ENCODE measurements at regions not wholly inside any gene's neighbourhood (a gene's known extent, or its start where the extent isn't known, plus 50 kb on each side); places are given as distances from the start of the nearest gene placed in this dataset.

GRCh38 chr9:81289622-81290021 lies 399.7 kb downstream of the TLE1 start:
- ATAC-seq (no peak), DNase-seq (no peak)
- no peaks in the 10 kb centered on the region for H3K36me3 ChIP-seq (ENCODE audit: insufficient read depth in 1 of 2, low read depth in 1 of 2)
- H3K27ac ChIP-seq: no peak overlapping the region
- intact Hi-C loops (cut with DNase I): no loop called here
- H3K9me3 ChIP-seq: no peaks in the 10 kb centered on the region
- H3K4me3 ChIP-seq: no peak overlapping the region
- no peaks in the 10 kb centered on the region for H3K27me3 ChIP-seq (ENCODE audit: insufficient read depth in 3 of 3, low read length in 2 of 3)
- TF ChIP-seq CTCF (IDR thresholded peaks at IDR 0.05): no peak
- 90 to 100% (median 93%) methylated on average over 1 of the region's 1 CpG for WGBS, 3 donors
- no peaks in the 10 kb centered on the region for H3K4me1 ChIP-seq

GRCh38 chr9:81268048-81268447 lies 421.3 kb downstream of the TLE1 start:
- intact Hi-C loops (cut with DNase I): no loop called here

DNA sequence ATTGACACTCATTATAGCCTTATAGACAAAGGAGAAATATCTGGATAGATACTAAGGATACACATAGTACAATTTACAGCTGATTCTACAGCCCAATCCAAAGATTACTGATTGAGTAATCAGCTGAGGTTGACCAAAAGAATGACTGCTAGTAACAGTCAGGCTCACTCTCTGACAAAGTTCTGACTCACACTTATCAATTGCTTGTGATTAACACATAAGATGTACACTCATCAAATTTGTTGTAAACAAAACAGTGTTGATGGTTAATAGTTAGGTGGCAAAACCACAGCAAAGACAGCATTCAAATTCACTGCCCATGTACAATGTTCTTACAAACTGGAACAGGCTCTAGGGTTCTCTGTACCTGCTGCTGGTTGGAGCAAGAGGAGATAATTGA lies 422.7 kb downstream of the TLE1 start:
- ATAC-seq (no peak), DNase-seq (no peak)
- no peaks in the 10 kb centered on the region for H3K4me1 ChIP-seq
- TF ChIP-seq CTCF (IDR thresholded peaks at IDR 0.05): no peak
- H3K9me3 ChIP-seq: no peaks in the 10 kb centered on the region
- no peak overlapping the region for H3K27ac ChIP-seq
- peaks cover 0 to 2% (median 0%) of the 10 kb centered on the region in 3 donors for H3K27me3 ChIP-seq (ENCODE audit: insufficient read depth in 3 of 3, low read length in 2 of 3)
- intact Hi-C loops (cut with DNase I): no loop called here
- H3K4me3 ChIP-seq: no peak overlapping the region
- H3K36me3 ChIP-seq (ENCODE audit: insufficient read depth in 1 of 2, low read depth in 1 of 2): no peaks in the 10 kb centered on the region

More at GRCh38 chr9:81268048-81268447, 421.3 kb downstream of the TLE1 start:
- H3K27ac ChIP-seq: no peak overlapping the region
- H3K36me3 ChIP-seq (ENCODE audit: insufficient read depth in 1 of 2, low read depth in 1 of 2): no peaks in the 10 kb centered on the region
- peaks cover 0 to 2% (median 0%) of the 10 kb centered on the region in 3 donors for H3K27me3 ChIP-seq (ENCODE audit: insufficient read depth in 3 of 3, low read length in 2 of 3)
- no peaks in the 10 kb centered on the region for H3K4me1 ChIP-seq
- ATAC-seq (no peak), DNase-seq (no peak)
- TF ChIP-seq CTCF (IDR thresholded peaks at IDR 0.05): no peak
- H3K9me3 ChIP-seq: no peaks in the 10 kb centered on the region
- WGBS, 3 donors: 68 to 85% (median 72%) methylated on average over 1 of the region's 1 CpG
- H3K4me3 ChIP-seq: no peak overlapping the region

GRCh38 chr9:81266086-81266485 lies 423.3 kb downstream of the TLE1 start:
- TF ChIP-seq CTCF (IDR thresholded peaks at IDR 0.05): no peak
- Histone ChIP-seq H3K4me3 (no peak overlapping the region), H3K27me3 (ENCODE audit: insufficient read depth in 3 of 3, low read length in 2 of 3) (peaks cover 0 to 2% (median 0%) of the 10 kb centered on the region in 3 donors), H3K36me3 (ENCODE audit: insufficient read depth in 1 of 2, low read depth in 1 of 2) (no peaks in the 10 kb centered on the region), H3K9me3 (no peaks in the 10 kb centered on the region), H3K27ac (no peak overlapping the region), H3K4me1 (no peaks in the 10 kb centered on the region)
- intact Hi-C loops (cut with DNase I): no loop called here
- WGBS, 3 donors: 77 to 83% (median 77%) methylated on average over 2 of the region's 2 CpGs
- no peak for ATAC-seq
- no peak for DNase-seq

DNA sequence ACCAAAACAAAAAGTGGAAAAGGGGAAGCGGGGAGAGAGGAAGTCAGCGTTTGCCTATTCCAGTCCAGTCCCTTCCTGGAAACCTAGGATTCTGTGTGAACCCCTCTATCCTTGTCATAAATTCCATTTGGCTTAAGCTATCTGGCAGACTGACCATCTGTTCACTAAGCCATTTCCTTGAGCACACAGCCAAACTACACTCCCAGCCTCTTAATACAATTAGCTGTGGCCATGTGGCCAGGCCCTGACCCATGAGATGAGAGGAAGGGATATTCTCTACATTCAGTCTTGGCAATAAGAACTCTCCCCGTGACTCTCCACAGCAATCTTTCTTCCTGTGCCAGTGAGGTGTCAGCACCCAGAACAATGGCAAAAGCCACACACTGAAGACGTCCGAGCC lies 424.8 kb downstream of the TLE1 start:
- WGBS, 3 donors: 28 to 40% (median 40%) methylated on average over 5 of the region's 5 CpGs
- no peak overlapping the region for H3K27ac ChIP-seq
- no peaks in the 10 kb centered on the region for H3K27me3 ChIP-seq (ENCODE audit: insufficient read depth in 3 of 3, low read length in 2 of 3)
- ATAC-seq (peak in 1 of 4 donors; percentile 19), DNase-seq (no peak)
- no peak for TF ChIP-seq CTCF (IDR thresholded peaks at IDR 0.05)
- no peaks in the 10 kb centered on the region for H3K9me3 ChIP-seq
- H3K4me3 ChIP-seq: no peak overlapping the region
- no peaks in the 10 kb centered on the region for H3K36me3 ChIP-seq (ENCODE audit: insufficient read depth in 1 of 2, low read depth in 1 of 2)
- H3K4me1 ChIP-seq: no peaks in the 10 kb centered on the region
- intact Hi-C loops (cut with DNase I): no loop called here
